HG03095 (cell line): ENCODE measurements at regions not wholly inside any gene's neighbourhood (a gene's known extent, or its start where the extent isn't known, plus 50 kb on each side); places are given as distances from the start of the nearest gene placed in this dataset.
"Not testable (repeated sequence)": the region's sequence is repeated elsewhere in the genome, so short reads cannot be mapped to it uniquely, and the experiment has no call there.

ENCODE experiments used
- ATAC-seq: cut with Tn5 transposase; IDR thresholded peaks from one replicate; pipeline ENCODE4 v1.9.1; 2021; ENCODE audit warnings: moderate library complexity; ENCODE audit not compliant: unreplicated experiment

GRCh38 chr13:63840551-63841421 lies 2425.1 kb upstream of the PCDH20 start:
- no peak for ATAC-seq

GRCh38 chr13:63838366-63839110 lies 2422.9 kb upstream of the PCDH20 start:
- ATAC-seq = no peak

GRCh38 chr13:63837701-63838100 lies 2422.1 kb upstream of the PCDH20 start:
- ATAC-seq = not testable (repeated sequence)

DNA sequence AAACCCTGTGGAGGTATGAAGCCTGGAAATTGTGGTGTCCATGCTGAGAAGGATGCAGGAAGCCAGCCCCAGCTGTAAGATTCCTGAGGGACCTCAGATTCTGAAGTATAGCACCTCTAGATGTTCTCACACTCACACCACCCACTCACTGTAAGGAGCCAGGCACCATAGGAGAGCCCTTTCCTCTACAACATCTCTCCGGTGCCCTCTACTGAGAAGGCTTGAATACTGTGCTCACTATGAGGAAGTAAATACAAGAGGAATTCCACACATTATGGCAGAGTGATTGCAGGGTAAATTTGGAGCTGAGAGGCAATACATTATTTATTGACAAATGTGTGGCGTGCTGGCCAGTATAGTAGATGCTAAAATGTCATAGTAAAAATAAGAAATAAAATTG lies 2414.0 kb upstream of the PCDH20 start:
- not testable (repeated sequence) for ATAC-seq

- ATAC-seq = not testable (repeated sequence)
These were observed 2406.1 kb upstream of the PCDH20 start for GRCh38 chr13:63821785-63822184.

DNA sequence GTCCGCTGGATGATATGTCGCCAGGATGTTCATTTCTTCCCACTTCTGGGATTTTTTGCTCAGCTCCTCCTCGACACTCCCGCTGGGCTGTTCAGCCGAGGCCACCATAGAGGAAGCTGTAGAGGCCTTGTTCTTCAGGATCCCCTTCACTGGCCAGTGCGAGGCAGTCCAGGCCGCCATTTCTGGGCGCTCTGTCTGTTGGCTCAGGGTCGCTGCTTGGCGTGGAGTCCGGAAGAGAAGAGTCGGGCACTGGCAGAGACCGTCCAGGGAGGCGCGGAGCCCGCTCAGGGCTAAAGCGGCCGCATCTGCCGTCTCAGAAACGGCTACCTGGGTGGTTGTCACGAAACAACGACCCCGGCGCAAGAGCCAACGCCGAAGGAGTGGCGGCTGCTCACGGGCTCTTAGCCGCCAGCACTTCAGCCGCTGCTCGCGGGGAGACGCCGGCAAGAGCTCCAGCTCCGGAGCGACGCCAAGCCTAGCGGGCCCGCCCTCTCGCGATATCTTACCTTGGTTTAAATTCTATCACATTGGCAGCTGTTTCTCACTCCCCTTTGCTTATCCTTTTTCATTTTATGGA lies 2395.9 kb upstream of the PCDH20 start:
- ATAC-seq = not testable (repeated sequence)

- not testable (repeated sequence) for ATAC-seq
These were observed 2375.5 kb upstream of the PCDH20 start for GRCh38 chr13:63791134-63791533.

- ATAC-seq = no peak
These were observed 2358.5 kb upstream of the PCDH20 start for GRCh38 chr13:63774133-63774532.

DNA sequence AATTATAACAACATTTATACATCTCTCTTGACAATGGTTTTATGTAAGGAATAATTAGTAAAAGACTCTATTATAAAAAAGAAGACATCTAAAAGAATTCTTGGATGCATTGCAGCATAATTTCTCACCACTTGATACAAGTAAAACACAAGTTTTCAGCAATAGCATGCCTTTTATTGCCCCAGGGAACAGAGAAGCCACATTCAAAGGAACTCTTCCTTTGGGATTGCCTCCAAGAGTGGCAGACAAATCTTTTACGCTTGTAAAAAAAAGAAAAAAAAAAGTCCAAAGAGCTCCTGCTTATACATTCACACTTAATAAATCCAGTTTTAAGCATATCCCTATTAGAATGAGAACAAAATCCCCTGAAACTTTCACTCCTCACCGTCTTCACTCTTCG lies 2357.8 kb upstream of the PCDH20 start:
- no peak for ATAC-seq

- ATAC-seq = not testable (repeated sequence)
These were observed 2342.0 kb upstream of the PCDH20 start for GRCh38 chr13:63757683-63758082.

GRCh38 chr13:63749857-63750256 lies 2334.2 kb upstream of the PCDH20 start:
- not testable (repeated sequence) for ATAC-seq

DNA sequence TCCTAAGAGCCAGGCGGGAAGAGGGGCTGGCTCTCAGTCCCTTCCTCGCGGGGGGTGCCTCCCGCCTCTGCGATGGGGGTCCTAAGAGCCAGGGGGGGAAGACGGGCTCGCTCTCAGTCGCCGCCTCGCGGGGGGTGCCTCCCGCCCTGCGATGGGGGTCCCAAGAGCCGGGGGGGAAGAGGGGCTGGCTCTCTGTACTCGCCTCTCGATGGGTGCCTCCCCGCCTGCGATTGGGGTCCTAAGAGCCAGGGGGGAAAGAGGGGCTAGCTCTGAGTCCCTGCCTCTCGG lies 2326.1 kb upstream of the PCDH20 start:
- not testable (repeated sequence) for ATAC-seq

- ATAC-seq = no peak
These were observed 2325.6 kb upstream of the PCDH20 start for GRCh38 chr13:63741029-63741813.

DNA sequence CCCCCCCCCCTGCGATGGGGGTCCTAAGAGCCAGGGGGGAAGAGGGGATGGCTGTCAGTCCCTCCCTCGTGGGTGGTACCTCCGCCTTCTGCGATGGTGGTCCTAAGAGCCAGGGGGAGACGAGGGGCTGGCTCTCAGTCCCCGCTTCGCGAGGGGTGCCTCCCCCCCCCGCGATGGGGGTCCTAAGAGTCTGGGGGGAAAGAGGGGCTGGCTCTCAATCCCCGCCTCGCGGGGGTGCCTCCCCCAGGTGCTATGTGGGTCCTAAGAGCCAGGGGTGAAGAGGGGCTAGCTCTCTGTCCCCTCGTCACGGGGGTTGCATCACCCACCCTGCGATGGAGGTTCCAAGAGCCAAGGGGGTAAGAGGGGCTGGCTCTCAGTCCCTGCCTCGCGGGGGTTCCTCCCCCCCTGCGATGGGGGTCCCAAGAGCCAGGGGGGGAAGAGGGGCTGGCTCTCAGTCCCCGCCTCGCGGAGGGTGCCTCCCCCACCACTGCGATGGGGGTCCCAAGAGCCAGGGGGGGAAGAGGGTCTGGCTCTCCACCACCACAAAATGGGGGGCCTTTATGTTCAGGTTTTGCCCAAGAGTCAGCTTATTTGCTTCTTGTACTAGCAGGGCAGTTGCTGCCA lies 2323.6 kb upstream of the PCDH20 start:
- ATAC-seq = not testable (repeated sequence)

DNA sequence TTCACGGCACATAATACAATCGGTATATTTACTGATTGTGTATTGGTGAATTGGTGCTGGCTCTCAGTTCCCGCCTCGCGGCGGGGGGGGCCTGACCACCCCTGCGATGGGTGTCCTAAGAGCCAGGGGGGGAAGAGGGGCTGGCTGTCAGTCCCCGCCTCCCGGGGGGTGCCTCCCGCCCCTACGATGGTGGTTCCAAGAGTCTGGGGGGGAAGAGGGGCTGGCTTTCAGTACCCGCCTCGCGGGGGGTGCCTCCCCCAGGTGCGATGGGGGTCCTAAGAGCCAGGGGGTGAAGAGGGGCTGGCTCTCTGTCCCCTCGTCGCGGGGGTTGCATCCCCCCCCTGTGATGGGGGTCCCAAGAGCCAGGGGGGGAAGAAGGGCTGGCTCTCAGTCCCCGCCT lies 2321.8 kb upstream of the PCDH20 start:
- no peak for ATAC-seq

- no peak for ATAC-seq
These were observed 2316.2 kb upstream of the PCDH20 start for GRCh38 chr13:63731896-63732295.

- ATAC-seq = not testable (repeated sequence)
These were observed 2296.5 kb upstream of the PCDH20 start for GRCh38 chr13:63712159-63712558.

- no peak for ATAC-seq
These were observed 2291.1 kb upstream of the PCDH20 start for GRCh38 chr13:63706751-63707150.

DNA sequence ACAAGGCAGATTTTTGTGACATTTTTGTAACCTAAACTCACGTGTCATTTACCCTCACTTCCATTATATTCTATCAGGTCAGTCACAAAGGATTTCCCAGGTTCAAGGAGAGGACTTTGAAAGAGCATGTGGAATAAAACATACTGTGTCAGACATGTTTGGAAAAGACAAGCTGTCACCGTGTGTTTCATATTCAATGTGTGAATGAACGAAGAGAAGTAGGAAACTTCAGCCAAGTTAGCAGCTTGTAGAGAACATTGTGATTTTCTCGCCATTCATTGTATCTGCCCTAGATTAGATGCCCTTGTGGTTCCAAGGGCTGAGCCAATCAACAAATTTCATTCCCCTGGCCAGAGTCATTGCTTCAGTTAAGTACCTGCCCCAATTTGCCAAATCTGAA lies 2288.9 kb upstream of the PCDH20 start:
- no peak for ATAC-seq

- ATAC-seq = no peak
These were observed 2284.7 kb upstream of the PCDH20 start for GRCh38 chr13:63700350-63700749.

- no peak for ATAC-seq
These were observed 2284.3 kb upstream of the PCDH20 start for GRCh38 chr13:63699948-63700347.
